ENCODE measurements at regions not wholly inside any gene's neighbourhood (a gene's known extent, or its start where the extent isn't known, plus 50 kb on each side); places are given as distances from the start of the nearest gene placed in this dataset.
"Not testable (repeated sequence)": the region's sequence is repeated elsewhere in the genome, so short reads cannot be mapped to it uniquely, and the experiment has no call there.

DNA sequence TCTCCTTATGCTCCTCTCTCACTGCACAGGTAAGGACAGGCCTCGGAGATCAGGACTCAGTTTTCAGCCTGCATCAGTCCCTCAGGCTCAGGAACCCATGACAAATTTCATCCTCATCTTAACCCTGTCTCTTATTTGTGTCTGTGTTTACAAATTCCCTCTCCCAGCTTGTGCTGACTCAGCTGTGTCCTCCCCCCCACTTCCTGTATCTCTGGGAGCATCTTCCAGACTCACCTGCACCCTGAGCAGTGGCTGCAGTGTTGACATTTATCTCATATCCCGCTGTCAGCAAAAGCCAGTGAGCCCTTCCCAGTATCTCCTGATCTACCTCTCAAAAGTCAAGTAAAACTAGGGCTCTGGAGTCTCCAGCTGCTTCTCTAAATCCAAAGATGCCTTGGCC is 65.6 kb upstream of the VPREB1 start:
- ChIA-PET CTCF (no interaction called here), POLR2A (no interaction called here)
- H3K36me3 Mint-ChIP-seq (ENCODE audit: insufficient read depth, unreplicated experiment), result no peaks in the 10 kb centered on the region
- BruUV-seq (replicated peaks), result no TSS peak
- TF ChIP-seq, protein P1, sequence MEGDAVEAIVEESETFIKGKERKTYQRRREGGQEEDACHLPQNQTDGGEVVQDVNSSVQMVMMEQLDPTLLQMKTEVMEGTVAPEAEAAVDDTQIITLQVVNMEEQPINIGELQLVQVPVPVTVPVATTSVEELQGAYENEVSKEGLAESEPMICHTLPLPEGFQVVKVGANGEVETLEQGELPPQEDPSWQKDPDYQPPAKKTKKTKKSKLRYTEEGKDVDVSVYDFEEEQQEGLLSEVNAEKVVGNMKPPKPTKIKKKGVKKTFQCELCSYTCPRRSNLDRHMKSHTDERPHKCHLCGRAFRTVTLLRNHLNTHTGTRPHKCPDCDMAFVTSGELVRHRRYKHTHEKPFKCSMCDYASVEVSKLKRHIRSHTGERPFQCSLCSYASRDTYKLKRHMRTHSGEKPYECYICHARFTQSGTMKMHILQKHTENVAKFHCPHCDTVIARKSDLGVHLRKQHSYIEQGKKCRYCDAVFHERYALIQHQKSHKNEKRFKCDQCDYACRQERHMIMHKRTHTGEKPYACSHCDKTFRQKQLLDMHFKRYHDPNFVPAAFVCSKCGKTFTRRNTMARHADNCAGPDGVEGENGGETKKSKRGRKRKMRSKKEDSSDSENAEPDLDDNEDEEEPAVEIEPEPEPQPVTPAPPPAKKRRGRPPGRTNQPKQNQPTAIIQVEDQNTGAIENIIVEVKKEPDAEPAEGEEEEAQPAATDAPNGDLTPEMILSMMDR (IDR thresholded peaks at IDR 0.05; ENCODE audit: insufficient read depth in 1 of 2, low read depth in 1 of 2, low read length in 1 of 2, severe bottlenecking in 1 of 2, unreplicated experiment in 1 of 2), result no peak
- peaks cover 8% of the 10 kb centered on the region for H3K4me1 Mint-ChIP-seq (ENCODE audit: low read depth, unreplicated experiment)
- no peaks in the 10 kb centered on the region for H3K36me3 ChIP-seq (ENCODE audit: control insufficient read depth, insufficient read depth, low read length)
- H3K4me3 ChIP-seq (ENCODE audit: low read depth, low read length), result no peak overlapping the region
- no peak overlapping the region for H3K4me3 Mint-ChIP-seq (ENCODE audit: unreplicated experiment)
- peaks cover 7% of the 10 kb centered on the region for H3K27me3 Mint-ChIP-seq (ENCODE audit: insufficient read depth, unreplicated experiment)
- DNase-seq, result no peak
- H3K9me3 ChIP-seq, result no peaks in the 10 kb centered on the region
- no peaks in the 10 kb centered on the region for H3K9me3 Mint-ChIP-seq (ENCODE audit: unreplicated experiment)
- intact Hi-C loops (cut with micrococcal nuclease; ENCODE audit: unreplicated experiment), result no loop called here
- H3K27me3 ChIP-seq (replicated peaks; ENCODE audit: control insufficient read depth, insufficient read depth, low read length), result no peaks in the 10 kb centered on the region
- peaks cover 11% of the 10 kb centered on the region for H3K4me1 ChIP-seq
- H3K27ac Mint-ChIP-seq (ENCODE audit: unreplicated experiment), result no peak overlapping the region

DNA sequence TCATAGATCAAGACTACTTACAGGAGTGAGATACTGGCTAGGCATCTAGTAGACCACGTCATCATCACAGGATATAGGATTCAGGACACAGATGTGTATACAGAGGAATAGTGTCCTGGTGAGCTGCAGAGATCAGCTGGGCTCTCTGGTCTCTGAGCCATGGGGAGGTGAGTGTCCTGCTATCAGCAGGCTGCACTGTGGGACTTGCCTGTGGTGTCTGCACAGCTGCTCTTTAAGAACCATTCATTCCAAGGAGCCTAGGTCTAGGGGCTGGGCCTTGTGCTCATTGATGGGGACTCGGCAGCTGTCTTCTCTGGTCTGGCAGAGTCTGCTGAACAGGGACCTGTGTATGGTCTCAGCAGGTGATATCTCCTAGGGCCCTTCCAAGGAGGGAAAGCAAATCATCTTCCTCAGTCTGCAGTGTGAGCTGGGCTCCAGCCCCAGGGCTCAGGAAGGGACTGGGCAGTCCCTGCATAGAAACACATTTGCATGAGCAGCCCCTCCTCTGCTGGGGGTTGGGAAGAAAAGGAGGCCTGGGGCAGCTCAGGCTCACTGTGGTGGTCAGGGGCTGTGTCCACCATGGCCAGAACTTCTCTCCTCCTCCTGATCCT is 66.1 kb upstream of the VPREB1 start:
- no peak overlapping the region for H3K4me3 ChIP-seq (ENCODE audit: low read depth, low read length)
- intact Hi-C loops (cut with micrococcal nuclease; ENCODE audit: unreplicated experiment), result no loop called here

DNA sequence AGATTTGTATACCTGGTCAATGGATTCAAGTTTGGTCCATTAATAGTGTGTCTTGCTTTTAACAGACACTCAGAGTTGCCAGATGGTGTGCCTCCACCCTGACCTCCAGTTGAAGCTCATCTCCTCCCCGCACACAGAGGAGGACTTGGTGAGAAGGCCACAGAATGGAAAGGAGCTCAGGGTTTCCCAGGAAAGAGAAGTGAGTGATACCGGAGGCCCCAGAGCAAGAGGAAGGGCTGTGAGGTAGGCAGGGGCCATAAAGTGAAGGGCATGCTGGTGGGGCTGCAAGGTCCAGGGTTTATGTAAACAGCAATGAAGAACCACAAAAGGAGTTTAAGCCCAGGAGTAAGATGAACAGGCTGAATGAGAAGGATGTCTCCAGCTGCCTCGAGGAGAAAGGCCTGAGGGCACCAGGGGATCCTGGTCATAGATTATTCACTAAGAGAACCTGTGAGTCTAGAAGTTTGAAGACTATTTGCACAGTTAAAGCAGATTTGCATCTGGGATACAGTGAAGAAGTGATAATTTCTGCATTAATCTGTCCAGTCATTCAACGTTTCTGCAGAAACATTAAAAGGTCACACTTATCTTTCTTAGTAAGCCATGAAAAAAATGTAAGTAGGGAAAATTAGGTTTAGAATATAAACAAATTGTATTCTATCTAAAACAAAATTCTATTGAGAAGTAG is 67.5 kb upstream of the VPREB1 start:
- no peak overlapping the region for H3K27ac Mint-ChIP-seq (ENCODE audit: unreplicated experiment)
- no TSS peak for BruUV-seq (replicated peaks)
- Histone ChIP-seq H3K27me3 (replicated peaks; ENCODE audit: control insufficient read depth, insufficient read depth, low read length) (no peaks in the 10 kb centered on the region), H3K4me1 (peaks cover 11% of the 10 kb centered on the region), H3K9me3 (no peaks in the 10 kb centered on the region), H3K4me3 (ENCODE audit: low read depth, low read length) (no peak overlapping the region), H3K36me3 (ENCODE audit: control insufficient read depth, insufficient read depth, low read length) (no peaks in the 10 kb centered on the region)
- DNase-seq, result no peak
- H3K36me3 Mint-ChIP-seq (ENCODE audit: insufficient read depth, unreplicated experiment), result no peaks in the 10 kb centered on the region
- TF ChIP-seq, protein P1 (IDR thresholded peaks at IDR 0.05; ENCODE audit: insufficient read depth in 1 of 2, low read depth in 1 of 2, low read length in 1 of 2, severe bottlenecking in 1 of 2, unreplicated experiment in 1 of 2), result no peak
- H3K4me1 Mint-ChIP-seq (ENCODE audit: low read depth, unreplicated experiment), result peaks cover 8% of the 10 kb centered on the region
- POLR2A ChIA-PET, result no interaction called here
- no peak overlapping the region for H3K4me3 Mint-ChIP-seq (ENCODE audit: unreplicated experiment)
- H3K27me3 Mint-ChIP-seq (ENCODE audit: insufficient read depth, unreplicated experiment), result peaks cover 7% of the 10 kb centered on the region
- intact Hi-C loops (cut with micrococcal nuclease; ENCODE audit: unreplicated experiment), result no loop called here
- H3K9me3 Mint-ChIP-seq (ENCODE audit: unreplicated experiment), result no peaks in the 10 kb centered on the region
- CTCF ChIA-PET, result interaction anchor here (0.8 kb wide), 1 partner anchor 1209 kb away, joined by 3 read pairs; no protein-coding TSS in a partner anchor

More for the DNA sequence above, 66.1 kb upstream of the VPREB1 start:
- Mint-ChIP-seq H3K4me1 (ENCODE audit: low read depth, unreplicated experiment) (peaks cover 8% of the 10 kb centered on the region), H3K27me3 (ENCODE audit: insufficient read depth, unreplicated experiment) (peaks cover 7% of the 10 kb centered on the region), H3K4me3 (ENCODE audit: unreplicated experiment) (no peak overlapping the region), H3K27ac (ENCODE audit: unreplicated experiment) (no peak overlapping the region), H3K36me3 (ENCODE audit: insufficient read depth, unreplicated experiment) (no peaks in the 10 kb centered on the region), H3K9me3 (ENCODE audit: unreplicated experiment) (no peaks in the 10 kb centered on the region)
- TF ChIP-seq, protein P1 (IDR thresholded peaks at IDR 0.05; ENCODE audit: insufficient read depth in 1 of 2, low read depth in 1 of 2, low read length in 1 of 2, severe bottlenecking in 1 of 2, unreplicated experiment in 1 of 2), result no peak
- Histone ChIP-seq H3K36me3 (ENCODE audit: control insufficient read depth, insufficient read depth, low read length) (no peaks in the 10 kb centered on the region), H3K27me3 (replicated peaks; ENCODE audit: control insufficient read depth, insufficient read depth, low read length) (no peaks in the 10 kb centered on the region), H3K4me1 (peaks cover 11% of the 10 kb centered on the region), H3K9me3 (no peaks in the 10 kb centered on the region)
- CTCF ChIA-PET, result no interaction called here
- POLR2A ChIA-PET, result no interaction called here
- DNase-seq, result no peak
- BruUV-seq (replicated peaks), result no TSS peak

DNA sequence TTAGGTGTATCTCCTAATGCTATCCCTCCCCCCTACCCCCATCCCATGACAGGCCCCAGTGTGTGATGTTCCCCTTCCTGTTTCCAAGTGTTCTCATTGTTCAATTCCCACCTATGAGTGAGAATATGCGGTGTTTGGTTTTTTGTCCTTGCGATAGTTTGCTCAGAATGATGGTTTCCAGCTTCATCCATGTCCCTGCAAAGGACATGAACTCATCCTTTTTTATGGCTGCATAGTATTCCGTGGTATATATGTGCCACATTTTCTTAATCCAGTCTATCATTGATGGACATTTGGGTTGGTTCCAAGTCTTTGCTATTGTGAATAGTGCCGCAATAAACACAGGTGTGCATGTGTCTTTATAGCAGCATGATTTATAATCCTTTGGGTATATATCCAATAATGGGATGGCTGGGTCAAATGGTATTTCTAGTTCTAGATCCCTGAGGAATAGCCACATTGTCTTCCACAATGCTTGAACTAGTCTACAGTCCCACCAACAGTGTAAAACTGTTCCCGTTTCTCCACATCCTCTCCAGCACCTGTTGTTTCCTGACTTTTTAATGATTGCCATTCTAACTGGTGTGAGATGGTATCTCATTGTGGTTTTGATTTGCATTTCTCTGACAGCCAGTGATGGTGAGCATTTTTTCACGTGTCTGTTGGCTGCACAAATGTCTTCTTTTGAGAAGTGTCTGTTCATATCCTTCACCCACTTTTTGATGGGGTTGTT is 71.5 kb upstream of the VPREB1 start:
- intact Hi-C loops (cut with micrococcal nuclease; ENCODE audit: unreplicated experiment); H3K4me3 ChIP-seq (ENCODE audit: low read depth, low read length); H3K27me3 ChIP-seq (replicated peaks; ENCODE audit: control insufficient read depth, insufficient read depth, low read length); POLR2A ChIA-PET; H3K4me1 ChIP-seq; H3K27me3 Mint-ChIP-seq (ENCODE audit: insufficient read depth, unreplicated experiment); BruUV-seq (replicated peaks); H3K9me3 Mint-ChIP-seq (ENCODE audit: unreplicated experiment); H3K9me3 ChIP-seq; H3K36me3 ChIP-seq (ENCODE audit: control insufficient read depth, insufficient read depth, low read length); H3K4me1 Mint-ChIP-seq (ENCODE audit: low read depth, unreplicated experiment); H3K27ac Mint-ChIP-seq (ENCODE audit: unreplicated experiment); CTCF ChIA-PET; DNase-seq; H3K36me3 Mint-ChIP-seq (ENCODE audit: insufficient read depth, unreplicated experiment); H3K4me3 Mint-ChIP-seq (ENCODE audit: unreplicated experiment): not testable (repeated sequence)

Measured in Caco-2 (cell line).